DMS53 (cell line): ENCODE measurements at regions not wholly inside any gene's neighbourhood (a gene's known extent, or its start where the extent isn't known, plus 50 kb on each side); places are given as distances from the start of the nearest gene placed in this dataset.

ENCODE experiments used
- DNase-seq: peaks from one replicate; lab custom pipeline; 2025; lab: John Stamatoyannopoulos, UW

DNA sequence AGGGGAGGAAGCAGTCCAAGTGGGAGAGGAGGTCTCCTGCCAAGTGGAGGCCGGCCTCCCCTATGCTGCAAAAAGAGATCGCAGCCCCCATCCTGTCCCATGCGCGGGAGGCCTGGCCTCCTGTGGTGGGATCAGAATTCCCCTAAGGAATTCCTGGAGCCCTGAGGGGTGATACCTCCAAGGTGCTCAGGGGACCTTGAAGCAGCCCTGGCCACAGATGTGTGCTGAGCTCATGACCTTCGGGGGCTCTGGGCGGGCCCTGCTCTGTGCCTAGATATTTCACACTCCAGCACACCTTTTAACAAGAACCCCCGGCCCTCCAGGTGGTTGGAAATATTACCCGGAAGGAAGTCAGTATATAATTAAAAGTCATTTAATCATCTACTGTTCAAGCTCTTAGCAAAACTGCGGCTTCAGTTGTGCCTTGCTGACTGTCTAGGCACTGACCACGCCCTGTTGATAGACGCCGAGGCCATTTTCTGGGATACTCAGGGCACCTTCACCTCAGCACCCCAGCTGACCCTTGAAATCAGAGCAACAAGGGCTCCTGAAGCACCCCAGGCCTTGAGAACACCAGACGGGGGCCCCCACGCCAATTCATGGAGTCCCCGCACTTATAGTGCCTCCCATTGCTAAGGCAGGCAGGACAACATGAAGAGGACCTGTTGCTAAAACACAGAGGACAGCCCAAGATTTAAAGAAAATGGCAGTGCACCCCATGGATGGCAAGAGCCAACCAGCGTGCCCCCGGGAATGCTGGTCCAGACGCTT is 119.1 kb downstream of the NDUFA10 start:
- DNase-seq = no peak

DNA sequence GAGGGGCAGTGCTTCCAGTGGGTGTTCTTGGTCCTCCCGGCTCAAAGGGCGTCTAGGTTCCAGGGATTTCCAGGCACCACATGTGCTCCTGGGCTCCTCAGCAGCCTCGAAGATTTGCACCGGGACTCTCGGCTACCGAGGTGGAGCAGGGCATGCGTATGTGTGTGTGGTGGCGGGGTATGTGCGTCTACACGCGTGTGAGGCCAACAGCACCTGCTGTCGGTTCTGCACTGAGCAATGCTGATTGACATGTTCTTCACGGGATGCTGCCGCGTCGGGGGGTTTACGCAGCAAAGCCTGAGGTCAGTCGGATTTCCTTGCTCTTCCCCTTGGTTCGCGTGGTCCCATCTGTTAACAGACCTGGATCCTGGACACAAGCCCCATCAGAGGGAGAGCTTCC is 119.8 kb downstream of the NDUFA10 start:
- no peak for DNase-seq

DNA sequence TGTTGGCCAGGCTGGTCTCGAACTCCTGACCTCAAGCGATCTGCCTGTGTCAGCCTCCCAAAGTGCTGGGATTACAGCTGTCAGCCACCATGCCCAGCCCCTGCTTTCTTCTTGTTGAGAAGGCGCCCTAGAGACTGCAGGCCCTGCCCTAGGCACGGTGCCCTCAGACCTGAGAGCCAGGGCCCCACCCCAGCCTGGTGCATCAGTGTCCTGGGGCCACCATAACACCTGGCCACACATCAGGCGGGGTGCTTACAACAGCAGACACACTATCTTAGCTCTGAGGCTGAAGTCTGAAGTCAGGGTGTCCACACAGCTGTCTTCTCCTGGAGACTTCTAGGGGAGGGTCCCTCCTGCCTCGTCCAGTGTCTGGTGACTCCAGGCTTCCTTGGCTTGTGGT is 120.6 kb downstream of the NDUFA10 start:
- no peak for DNase-seq

DNA sequence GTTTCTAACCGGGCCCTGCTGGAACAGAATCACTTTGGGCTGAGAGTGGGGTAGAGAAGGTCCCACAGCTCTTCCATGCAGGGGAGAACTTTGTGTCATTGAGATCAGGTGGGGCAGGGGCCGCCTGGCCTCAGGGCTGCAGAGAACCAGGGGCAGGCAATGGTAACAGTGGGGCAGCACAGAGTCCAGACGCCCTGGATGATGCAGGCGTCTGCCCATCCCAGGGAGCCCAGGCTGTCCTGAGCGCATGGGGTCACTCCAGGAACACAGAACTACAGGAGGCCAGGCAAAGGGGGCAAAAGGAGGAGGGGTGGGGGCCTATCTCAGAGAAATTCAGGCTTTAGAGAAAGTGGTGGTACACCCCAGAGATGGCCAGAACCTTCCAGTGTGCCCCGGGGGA is 121.3 kb downstream of the NDUFA10 start:
- DNase-seq = no peak

DNA sequence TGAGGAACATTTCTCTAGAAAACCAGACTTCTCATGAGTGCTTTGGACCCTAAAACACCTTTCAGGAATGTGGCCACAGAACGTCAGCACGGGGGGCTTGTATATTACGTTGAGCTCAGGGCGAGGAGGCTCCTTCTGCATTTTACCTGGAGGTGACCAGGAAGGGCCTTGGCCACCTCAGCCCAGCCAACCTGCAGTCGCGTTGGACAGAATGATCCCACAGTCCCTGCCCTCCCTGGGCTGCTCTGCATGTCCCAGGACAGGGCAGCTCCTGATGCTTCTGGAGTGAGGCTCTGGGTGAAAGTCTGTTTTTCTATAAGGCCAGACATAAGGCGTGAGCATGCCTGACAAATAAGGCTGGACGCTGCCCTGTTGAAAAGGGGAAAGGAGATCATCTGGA is 121.9 kb downstream of the NDUFA10 start:
- DNase-seq = no peak

DNA sequence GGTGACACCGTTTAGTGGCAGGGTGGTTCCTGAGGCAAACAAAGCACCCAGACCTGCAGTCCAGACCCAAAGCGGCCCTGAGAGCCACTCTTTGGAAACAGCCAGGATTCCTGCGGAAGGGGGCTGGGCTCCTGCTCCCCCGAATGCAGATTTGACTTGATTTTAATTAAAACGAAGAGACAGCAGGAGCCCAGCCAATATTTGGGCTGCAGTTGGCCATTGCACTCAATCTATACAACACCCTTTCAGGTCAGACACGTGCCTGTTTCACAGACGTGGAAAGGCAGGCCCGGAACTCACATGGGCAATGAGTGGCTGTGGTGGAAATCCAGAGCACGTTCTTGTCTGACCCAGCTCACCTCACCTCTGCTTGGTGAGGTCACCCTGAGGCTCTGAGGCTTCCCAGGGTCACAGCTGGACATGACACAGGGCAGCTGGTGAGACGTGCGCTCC is 122.4 kb downstream of the NDUFA10 start:
- no peak for DNase-seq

DNA sequence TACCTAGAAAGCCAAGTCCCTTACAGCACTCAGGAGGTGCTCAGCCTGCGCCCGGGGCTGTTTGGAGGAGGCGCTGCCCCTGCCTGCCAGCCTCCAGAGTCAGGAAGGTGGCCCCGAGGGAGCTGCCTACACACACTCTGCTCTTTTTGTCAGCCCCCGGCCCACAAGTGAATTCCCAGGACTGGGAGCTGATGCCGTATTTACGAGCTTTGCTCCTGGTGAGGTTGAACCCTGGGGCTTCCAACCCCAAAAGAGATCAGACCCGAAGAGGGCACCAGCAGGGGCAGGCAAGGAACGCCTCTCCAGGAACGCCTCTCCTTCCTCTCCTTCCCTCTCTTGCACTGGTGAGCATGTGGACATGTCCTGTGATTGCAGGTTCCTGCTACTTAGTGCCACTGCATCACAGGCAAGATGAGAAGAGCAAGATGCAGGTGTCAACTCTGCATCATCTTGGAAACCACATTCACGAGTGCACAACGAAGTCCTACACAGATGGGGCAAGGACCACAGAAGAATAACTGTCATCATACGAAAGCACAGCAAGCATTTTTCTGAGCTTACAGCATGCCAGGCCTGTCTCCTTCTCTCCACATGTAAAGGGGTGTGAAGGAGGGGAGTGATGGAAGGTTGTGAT is 126.7 kb downstream of the NDUFA10 start:
- no peak for DNase-seq

DNA sequence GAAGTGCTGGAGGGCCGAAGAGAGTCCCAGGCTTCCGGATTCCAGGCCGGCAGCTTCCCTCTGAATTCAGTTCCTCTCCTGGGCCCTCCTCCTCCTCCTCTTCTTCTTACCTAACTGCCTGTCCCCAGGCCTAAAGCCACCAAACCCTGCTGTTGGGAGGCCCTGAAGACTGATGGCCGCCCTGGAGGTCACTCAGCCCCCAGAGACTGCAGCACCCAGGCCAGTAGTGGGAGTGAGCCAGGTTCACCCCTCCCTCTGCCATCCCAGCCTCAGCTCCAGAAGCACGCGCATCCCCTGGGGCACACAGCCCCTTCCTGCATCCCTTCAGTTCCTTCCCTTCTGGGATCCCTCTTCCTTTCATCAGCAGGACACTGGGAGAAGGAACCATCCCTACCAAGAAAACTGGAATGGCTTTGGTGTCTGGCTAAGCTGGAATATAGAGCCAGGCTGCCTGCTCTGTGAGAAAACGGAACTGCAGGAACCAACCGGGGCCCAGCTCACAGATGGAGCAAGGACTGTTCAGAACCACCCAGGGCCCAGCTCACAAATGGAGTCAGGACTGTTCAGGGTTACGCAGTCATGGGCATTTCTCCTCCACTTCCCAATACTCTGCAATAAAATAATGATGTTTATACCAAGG is 127.4 kb downstream of the NDUFA10 start:
- DNase-seq = no peak

DNA sequence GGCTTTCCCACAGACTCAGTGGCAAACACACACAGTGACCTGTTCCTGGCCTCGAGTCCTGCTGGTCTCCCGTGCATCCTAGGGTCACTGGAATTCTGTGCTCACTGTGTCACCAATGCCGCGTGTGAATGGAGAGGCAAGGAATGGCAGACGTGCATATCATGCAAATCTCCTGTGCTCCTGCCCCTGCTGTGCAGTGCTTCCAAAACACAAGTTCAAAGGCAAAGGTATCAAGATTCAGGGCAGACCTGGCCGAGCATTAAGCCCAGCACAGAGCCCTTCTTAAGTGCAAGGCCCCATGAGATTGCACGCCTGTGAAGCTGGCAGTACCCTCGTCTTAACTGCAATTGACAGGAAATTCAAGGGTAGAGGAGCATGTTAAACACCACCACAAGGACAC is 129.1 kb downstream of the NDUFA10 start:
- DNase-seq = no peak

DNA sequence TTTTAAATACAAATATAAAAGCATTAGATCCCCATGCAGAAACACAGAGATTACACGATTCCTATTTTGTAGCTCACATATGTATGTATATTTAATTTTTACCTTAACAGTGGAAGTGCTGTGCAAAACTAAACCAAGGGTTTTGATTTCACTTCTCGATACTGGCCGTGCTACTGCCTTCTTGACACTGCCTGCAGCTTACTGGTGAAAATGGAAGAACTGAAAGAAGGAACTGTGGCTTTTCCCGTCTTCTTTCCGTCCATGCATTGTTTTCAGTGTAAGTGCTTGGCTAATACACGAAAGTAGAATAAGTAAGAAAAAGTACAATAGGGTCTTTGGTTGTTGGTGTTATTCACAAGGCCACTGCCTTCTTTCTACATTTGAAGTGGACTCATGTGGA is 129.5 kb downstream of the NDUFA10 start:
- DNase-seq = no peak

DNA sequence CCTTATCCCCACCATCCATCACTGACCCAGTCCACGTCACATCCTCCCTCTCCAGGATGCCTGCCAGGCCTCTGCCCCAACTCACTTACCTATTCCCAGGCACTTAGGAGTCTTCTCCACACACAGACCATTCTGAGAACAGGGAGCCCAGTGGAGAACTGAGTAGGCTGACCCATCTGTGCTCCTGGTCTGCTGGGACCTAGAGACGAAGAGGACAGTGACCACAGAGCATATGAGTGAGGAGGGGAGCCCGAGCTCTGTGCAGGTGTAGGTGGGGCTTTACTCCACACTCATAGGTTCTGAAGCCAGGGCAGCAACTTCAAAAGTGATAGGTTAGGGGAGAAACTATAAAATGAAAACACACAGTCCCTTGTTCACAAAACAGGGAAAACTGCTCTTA is 130.0 kb downstream of the NDUFA10 start:
- DNase-seq = no peak

DNA sequence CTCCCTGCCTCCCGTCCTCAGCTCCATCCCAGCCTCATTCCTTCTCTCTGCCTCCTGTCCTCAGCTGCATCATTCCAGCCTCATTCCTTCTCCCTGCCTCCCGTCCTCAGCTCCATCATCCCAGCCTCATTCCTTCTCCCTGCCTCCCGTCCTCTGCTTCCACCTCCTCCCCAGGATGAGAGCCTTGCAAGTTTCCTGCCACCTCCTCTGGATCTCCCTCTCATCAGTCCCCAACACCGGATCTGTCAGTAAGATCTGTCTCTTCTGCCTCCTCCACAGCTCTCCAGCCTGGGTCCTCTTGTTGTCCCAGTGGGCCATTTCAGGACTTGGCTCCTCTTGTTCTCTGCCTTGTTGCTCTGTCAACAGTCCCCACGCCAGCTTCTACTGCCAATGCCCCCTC is 130.9 kb downstream of the NDUFA10 start:
- DNase-seq = no peak

DNA sequence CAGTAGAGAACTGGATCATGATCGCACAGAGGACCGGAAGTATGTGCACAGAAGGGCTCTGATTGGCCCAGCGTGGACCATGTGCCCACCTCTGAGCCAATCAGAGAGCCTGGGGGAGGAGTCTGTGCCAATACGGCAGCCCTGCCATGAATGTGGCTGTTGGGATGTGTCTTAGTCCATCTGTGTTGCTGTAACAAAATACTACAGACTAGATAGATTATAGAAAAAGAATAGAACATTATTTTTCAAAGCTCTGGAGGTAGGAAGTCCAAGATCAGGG is 132.0 kb downstream of the NDUFA10 start:
- DNase-seq = no peak

DNA sequence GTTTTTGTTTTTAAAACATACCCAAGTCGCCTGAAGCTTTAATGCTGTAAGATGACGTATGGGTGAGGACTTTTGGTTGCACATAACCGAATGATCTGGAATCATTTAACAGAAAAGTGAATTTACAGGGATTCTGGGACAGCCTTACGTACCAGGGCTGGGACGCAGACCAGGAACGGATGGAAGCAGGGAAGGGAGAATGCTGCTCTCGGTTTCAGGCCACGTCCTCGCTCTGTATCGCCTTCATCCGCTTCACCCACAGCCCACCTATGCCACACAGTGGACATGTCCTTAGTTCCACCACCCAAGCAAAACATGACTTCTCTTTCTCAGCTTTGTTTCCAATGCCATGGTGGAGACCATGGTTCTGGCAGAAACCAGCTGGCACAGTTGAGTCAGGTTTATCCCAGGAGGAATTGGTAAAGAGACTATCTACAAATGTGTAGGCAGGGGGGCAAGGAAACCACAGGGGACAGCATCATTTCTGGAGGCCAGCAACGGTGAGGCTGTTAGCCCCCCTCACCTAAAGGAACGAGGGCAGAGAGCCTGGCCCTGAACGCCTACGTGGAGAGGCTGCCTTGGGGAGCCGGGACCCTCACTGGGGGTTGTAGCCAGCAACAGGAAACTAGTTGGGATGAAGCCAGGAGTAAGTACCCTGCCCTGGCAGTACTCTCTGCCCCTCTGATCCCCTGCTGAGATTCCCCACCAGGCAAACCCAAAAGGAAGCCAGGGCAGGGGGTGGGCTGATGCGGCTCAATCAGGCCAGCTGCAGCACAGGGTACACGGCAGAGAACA is 132.5 kb downstream of the NDUFA10 start:
- DNase-seq = no peak

DNA sequence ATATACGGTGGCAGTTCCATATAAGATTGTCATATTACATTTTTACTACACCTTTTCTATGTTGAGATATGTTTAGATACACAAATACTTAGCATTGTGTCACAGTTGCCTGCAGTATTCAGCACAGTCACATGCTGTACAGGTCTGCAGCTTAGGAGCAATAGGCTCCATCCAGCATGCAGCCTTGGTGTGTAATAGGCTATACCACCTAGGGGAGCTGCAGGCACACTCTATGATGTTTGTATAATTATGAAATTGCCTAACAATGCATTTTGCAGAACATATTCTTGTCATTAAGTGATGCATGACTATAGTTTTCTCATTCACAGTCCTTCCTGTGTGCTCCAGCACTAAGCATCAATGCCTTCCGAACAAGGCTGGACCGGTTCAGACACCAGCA is 133.4 kb downstream of the NDUFA10 start:
- DNase-seq = no peak

DNA sequence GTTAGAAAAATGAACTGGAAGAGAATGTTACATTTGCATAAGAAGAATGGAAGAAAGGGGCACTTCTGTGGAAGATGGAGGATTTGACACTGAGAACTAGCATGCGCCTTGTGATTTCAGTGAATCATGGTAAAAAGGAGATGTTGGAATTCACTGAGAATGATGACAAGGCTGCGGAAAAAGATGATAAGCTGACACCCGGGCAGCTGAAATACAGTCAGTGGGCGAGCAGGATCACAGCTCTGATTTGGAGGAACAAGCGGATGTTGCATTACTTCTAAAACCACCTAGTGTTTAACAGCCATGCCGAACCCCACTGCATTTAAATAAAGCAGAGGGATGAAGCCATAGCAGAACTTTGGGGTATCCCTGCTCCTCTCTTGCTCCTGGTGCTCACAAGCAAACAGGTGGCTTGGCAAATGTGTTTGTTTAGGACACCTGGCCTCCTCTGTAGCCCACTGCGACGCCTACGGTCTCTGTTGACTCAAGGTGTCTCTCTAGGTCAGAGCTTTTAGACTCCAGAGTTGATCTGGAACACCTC is 134.9 kb downstream of the NDUFA10 start:
- DNase-seq = no peak

DNA sequence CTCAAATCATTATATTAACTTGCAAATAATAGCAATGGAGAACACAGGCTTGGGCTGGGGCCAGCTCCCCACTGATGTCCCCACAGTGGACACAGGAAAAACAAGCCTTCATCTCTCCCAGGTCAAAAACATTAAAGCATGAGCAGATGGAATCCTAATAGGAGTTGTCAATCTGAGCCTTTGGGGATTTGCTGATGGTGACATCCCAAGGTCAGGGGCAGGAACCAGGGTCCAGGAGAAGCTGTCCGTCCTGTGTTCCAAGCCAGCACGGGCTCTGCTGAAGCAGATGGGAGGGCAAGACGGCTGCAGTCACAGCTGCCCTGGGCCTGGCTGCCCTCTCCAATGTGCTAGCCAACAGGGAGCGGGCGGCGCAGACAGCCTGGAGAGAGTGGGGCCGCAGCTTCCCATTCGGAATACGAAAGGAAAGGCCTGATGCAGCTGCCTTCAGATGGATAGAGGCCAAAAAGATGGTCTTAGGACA is 135.5 kb downstream of the NDUFA10 start:
- no peak for DNase-seq

DNA sequence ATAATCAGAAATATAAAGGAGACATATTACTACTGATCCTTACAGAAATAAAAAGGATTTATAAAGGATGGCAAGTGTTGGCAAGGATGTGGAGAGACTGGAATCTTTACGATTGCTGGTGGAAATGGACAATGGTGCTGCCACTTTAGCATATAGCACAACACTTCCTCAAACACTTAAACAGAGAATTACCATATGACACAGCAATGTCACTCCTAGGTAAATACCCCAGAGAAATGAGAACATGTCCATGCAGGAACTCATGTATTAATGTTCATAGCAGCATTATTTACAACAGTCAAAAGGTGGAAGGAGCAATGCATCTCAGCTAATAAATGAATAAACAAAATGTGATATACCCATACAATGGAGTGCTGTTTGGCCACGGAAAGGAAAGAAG is 137.5 kb downstream of the NDUFA10 start:
- no peak for DNase-seq

DNA sequence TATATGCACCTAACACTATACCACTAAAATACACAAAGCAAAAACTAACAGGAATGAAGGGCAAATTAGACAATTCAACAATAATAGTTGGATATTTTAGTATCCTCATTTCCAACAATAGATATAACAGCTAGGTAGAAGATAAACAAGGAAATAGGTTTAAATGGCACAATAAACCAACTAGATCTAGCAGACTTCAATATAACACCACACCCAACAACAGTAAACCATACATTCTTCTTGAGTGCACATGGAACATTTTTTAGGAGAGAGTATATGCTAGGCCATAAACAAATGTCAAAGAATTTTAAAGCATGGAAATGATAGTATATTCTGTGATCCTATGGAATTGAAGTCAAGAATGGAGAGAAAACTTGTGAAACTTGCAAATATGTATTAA is 138.4 kb downstream of the NDUFA10 start:
- DNase-seq = no peak

DNA sequence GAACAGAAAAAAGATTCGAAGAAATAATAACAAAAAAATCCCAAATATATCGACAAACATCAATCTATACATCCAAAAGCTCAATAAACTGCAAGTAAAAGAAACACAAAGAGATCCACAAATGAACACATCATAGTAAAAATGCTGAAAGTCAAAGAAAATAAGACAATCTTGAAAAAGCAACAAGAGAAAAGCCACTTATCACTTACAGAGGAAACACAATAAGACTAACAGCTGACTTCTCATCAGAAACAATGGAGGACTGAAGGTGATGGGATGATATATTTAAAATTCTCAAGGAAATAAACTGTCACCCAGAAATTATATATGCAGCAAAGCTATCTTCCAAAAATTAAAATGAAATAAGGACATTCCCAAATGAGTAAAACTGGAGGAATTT is 140.3 kb downstream of the NDUFA10 start:
- no peak for DNase-seq

DNA sequence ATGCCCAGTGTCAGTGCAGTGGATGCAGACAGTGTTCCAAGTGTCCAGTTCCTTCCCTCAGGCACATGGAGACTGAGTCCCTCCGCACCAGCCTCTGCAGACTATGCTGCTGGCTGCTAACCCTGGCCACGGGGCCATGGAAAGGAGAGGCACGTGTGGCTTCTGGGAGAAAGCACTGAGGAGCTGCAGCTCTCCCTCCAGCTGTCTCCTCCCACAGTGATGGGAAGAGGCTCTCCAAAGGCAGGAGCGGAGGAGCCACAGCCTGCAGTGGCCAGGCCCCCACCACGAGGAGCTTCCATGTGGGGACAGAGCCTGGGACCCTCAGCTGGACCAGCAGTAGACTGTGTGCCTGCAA is 141.1 kb downstream of the NDUFA10 start:
- DNase-seq = no peak

DNA sequence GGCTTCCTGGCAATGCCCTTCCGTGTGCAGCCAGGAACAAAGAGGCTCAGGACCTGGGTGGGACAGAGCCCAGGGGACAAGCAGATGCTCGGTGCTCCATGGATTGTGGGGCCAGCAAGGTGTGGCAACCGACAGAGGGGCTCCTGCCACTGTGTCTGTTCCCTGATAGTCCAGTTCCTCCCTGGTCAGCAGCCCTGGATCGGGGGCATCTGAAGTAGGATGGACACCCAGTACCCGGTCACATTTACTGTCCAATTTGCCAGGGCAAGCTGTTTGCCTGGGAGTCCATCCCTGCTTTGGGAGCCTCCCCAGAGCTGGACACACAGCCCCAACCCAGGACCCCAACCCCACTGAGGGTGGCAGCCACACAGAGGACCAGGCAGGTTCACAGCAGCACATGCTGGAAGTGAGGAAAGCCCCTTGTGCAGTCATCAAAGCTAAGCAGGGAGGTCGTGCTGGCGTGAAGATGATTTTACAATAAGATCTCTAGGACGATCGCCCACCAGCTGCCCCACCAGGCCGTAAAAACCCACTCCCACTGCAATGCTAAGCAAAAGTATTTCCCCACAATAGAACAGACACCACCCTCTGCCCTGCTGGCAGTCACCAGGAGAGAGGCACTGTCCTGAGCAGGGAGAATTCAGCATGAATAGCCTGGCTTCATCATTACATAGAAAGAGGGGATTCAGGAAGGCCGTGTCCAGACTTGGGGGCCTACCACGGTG is 141.7 kb downstream of the NDUFA10 start:
- DNase-seq = no peak
